22Rv1 (cell line): ENCODE measurements at regions not wholly inside any gene's neighbourhood (a gene's known extent, or its start where the extent isn't known, plus 50 kb on each side); places are given as distances from the start of the nearest gene placed in this dataset.
"Not testable (repeated sequence)": the region's sequence is repeated elsewhere in the genome, so short reads cannot be mapped to it uniquely, and the experiment has no call there.

Experiments used
- ZFX ChIP-seq: fragments of 450-650 bp; IDR thresholded peaks from 2 replicates; pipeline ENCODE4 v1.6.1; 2017; ENCODE audit warnings: antibody characterized with exemption, borderline replicate concordance
- TF ChIP-seq, protein P1 (sequence below): fragments of 450-650 bp; IDR thresholded peaks from 2 replicates; pipeline ENCODE4 v1.5.1; 2017; ENCODE audit warnings: mild to moderate bottlenecking

DNA sequence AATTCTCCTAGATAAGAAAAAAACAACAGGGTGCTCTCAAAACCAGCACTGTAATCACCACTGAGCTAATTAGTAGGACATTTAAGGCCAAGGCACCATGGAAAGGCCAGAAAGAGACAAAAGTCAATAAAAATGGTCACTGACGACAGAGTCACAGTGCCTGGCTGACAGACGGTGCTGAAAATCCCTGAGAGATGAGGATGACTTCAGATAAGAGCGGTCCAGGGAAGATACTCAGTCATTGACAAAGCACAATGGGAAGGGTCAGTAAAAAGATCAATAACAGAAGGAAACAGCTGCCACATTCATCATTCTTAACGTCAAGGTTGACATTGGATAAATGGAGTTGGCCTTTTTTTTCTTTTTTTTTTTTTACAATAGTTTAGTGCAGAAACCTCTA, 261.0 kb downstream of the SPATA31A1 start:
- TF ChIP-seq, protein P1, sequence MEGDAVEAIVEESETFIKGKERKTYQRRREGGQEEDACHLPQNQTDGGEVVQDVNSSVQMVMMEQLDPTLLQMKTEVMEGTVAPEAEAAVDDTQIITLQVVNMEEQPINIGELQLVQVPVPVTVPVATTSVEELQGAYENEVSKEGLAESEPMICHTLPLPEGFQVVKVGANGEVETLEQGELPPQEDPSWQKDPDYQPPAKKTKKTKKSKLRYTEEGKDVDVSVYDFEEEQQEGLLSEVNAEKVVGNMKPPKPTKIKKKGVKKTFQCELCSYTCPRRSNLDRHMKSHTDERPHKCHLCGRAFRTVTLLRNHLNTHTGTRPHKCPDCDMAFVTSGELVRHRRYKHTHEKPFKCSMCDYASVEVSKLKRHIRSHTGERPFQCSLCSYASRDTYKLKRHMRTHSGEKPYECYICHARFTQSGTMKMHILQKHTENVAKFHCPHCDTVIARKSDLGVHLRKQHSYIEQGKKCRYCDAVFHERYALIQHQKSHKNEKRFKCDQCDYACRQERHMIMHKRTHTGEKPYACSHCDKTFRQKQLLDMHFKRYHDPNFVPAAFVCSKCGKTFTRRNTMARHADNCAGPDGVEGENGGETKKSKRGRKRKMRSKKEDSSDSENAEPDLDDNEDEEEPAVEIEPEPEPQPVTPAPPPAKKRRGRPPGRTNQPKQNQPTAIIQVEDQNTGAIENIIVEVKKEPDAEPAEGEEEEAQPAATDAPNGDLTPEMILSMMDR, result not testable (repeated sequence)
- TF ChIP-seq ZFX, result not testable (repeated sequence)
